HG03280 (cell line): ENCODE measurements at regions not wholly inside any gene's neighbourhood (a gene's known extent, or its start where the extent isn't known, plus 50 kb on each side); places are given as distances from the start of the nearest gene placed in this dataset.

Source experiments
- ATAC-seq: cut with Tn5 transposase; IDR thresholded peaks from one replicate; pipeline ENCODE4 v1.9.1; 2021; ENCODE audit warnings: mild to moderate bottlenecking, moderate library complexity; ENCODE audit not compliant: unreplicated experiment

- no peak for ATAC-seq
Observed at GRCh38 chr5:39850291-39850690, 425.5 kb upstream of the DAB2 start.

DNA sequence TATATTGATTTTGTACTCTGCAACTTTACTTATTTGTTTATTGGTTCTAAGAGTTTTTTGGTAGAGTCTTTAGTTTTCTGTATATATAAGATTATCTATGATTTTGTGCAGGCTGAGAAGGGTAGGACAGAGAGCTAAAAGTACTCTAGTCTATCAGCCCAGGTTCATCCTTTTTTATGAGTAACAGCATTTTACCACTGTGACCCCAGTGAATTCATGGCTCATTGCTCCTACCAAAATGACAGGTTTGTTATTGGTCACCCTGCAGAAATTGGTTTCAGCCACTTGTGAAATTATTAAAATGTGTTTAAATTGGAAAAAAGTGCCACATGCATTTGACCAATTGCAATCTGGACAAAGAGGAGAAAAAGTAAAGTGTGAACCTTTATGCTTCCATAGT is 421.4 kb upstream of the DAB2 start:
- no peak for ATAC-seq

- ATAC-seq = no peak
Observed at GRCh38 chr5:39843767-39844166, 419.0 kb upstream of the DAB2 start.

DNA sequence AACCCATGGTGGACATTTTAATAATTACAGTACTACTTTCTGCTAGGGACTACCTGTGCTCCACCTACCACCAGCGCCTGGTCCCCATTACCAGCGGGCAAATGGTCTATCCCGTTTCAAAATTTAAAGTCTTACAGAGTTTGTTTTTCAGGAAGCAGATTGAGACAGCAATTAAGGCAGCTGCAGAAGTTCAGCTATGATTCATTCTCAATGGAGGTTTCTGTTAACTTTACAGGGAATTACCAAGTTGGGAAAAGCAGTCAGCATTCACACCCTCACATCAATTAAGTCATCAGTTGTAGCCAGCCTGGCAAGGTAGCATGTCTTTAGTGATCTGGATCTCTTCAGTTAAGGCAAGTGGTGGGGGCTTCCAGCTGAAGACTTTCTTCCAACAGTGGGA is 410.6 kb upstream of the DAB2 start:
- no peak for ATAC-seq

DNA sequence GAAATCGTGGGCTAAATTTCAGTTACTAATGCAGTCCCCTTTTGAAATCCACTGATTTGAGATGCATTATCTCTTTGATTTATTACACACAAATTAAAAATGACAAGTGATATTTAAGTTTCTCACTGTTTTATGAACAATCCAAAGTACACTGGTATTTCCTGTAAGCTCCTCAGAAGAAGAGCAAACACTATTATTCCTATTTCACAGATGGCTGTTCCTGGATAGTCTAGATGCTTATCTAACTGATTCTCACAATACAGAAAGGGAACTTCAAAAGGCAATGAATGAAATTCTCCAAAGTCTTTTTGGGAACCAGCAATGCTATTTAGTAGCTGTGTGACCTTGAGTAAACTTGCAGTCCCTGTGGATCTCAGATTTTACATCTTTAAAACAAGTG is 404.7 kb upstream of the DAB2 start:
- no peak for ATAC-seq

GRCh38 chr5:39826051-39826450 is 401.3 kb upstream of the DAB2 start:
- ATAC-seq = no peak

DNA sequence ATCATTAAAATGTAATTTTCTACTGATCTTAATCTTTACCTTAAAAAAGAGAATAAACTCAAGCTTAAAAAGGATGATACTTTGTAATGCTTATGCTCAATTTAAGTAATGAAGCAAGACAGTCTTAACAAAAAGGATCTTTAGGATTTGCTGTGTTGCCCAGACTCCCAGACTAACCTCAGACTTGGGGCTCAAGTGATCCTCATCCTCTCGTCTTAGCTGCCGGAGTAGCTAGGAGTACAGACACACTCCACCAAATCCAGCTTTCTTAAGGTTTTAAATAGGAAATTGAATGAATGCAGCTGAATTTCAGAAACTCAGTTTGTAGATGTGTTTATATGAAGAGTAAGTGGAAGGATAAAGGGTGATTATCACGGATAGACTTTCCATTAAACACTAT is 400.5 kb upstream of the DAB2 start:
- no peak for ATAC-seq

DNA sequence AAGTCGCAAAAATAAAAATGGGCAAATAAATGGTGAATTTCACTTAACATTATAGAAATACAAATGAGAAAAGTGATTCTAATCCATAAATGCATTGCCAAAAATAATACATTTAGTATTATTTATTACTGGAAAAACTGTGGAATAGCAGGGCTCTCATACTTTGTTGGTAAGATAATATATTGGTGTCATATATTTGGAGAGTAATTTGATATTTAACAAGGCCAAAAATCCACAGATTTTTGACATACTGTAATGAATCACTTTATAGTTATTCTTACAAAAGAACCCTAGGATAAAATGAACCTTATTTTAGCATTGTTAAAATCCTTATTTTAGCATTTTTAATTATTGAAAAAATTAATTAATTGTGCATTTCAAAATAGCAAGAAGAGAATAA is 397.2 kb upstream of the DAB2 start:
- ATAC-seq = no peak

DNA sequence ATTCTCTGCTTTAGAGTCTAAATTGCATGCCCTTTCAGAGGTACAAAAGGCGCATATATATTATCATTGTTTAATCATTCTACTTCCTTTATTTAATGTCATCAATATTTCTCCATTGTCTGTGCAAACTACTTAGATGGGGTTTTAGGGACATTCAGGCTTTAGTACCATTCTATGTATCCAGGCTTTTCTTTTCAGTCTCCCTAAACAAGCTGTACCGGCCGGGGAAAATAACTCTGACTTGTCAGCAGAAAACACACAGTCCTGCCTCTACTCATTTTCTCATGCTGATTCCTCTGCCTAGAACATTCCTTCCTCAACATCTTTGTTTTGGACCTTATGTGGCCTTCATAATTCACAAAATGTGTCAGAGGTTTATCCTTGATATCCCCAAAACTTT is 392.1 kb upstream of the DAB2 start:
- no peak for ATAC-seq

- ATAC-seq = no peak
Observed at GRCh38 chr5:39816156-39816845, 391.5 kb upstream of the DAB2 start.

DNA sequence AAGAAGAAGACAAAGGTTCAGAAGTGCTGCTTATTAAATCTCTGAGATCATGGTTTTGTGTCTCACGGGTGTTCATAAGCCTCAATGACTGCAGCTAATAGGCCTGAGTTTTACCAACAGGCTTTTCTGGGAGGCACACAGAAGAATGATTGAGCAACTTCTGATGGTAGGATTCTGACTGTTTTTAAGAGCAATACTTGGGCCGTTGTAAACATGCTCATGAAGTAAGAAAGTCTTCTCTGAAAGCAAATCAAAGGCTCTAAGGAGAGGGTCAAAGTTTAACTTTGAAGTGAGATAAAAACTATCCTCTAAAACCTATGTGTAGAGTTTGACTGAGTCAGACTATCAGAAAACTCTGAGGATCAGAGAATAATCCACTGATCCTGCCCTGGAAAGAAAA is 390.9 kb upstream of the DAB2 start:
- no peak for ATAC-seq

DNA sequence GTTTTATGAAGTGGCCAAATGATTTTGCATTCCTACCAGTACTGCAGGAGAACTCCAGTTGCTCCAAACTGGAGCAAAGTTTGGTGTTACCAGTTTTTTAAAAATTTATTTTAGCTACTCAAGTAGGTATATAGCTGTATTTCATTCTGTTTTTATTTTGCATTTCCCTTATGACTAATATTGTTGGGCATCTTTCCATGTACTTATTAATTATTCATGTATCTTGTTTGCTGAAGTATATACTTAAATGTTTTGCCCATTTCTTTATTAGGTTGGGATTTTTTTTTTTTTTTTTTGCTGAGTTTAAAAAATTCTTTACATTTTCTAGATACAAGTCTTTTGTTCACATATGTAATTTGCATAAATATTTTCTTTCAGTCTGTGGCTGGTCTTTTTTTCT is 386.6 kb upstream of the DAB2 start:
- ATAC-seq = no peak

- no peak for ATAC-seq
Observed at GRCh38 chr5:39808656-39809055, 383.9 kb upstream of the DAB2 start.

- ATAC-seq = no peak
Observed at GRCh38 chr5:39801306-39801705, 376.5 kb upstream of the DAB2 start.

- ATAC-seq = no peak
Observed at GRCh38 chr5:39800042-39800601, 375.3 kb upstream of the DAB2 start.

DNA sequence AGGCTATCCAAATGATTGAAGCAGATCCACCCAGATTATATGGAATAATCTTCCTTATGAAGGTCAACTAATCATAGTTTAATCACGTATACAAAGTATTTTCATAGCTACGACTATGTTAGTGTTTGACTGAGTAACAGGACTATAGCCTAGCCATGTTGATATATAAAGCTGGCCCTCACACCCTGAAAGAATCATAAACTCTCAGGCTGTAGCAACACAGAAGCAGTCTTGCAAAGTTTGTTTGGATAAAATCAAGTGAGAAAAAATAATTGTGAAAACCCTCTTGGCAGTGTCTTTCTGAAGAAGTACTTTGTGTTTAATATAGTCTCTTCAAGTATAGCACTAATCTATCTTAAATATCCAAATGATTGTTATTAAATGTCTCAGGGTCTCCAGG is 374.5 kb upstream of the DAB2 start:
- no peak for ATAC-seq

GRCh38 chr5:39794513-39795210 is 369.9 kb upstream of the DAB2 start:
- ATAC-seq = no peak

DNA sequence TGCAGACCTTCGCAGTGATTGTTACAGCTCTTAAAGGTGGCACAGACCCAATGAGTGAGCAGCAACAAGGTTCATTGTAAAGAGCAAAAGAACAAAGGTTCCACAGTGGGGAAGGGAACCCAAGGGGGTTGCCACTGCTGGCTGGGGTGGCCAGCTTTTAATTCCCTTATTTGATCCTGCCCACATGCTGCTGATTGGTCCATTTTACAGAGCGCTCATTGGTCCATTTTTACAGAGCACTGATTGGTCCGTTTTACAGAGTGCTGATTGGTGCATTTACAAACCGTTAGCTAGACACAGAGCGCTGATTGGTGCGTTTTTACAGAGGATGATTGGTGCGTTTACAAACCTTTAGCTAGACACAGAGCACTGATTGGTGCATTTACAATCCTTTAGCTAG is 360.6 kb upstream of the DAB2 start:
- ATAC-seq = no peak

GRCh38 chr5:39783756-39784421 is 359.1 kb upstream of the DAB2 start:
- no peak for ATAC-seq

GRCh38 chr5:39780347-39780746 is 355.6 kb upstream of the DAB2 start:
- no peak for ATAC-seq

DNA sequence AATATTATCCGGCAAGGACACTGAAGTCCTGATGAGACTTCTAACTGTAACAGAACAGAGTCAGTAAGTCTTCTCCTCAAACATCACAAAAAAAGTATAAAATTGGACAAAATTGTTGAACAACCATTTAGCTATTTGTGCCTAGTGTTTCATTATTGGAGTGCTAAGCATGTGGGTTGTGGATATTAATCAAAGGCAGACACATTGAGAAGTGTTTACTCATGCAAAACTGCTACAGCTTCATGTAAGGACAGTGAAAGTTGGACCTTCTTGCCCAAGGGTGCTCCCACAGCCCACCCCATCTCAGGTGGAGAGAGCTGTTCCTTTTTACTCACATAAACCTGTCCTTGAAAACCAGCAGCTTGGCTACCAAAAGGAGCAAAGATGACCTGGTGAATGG is 355.1 kb upstream of the DAB2 start:
- ATAC-seq = no peak

GRCh38 chr5:39775797-39776365 is 351.1 kb upstream of the DAB2 start:
- ATAC-seq = no peak
